C4-2B (cell line): ENCODE measurements at regions not wholly inside any gene's neighbourhood (a gene's known extent, or its start where the extent isn't known, plus 50 kb on each side); places are given as distances from the start of the nearest gene placed in this dataset.

Experiments used
- ZFX ChIP-seq: fragments of 450-650 bp; IDR thresholded peaks from 2 replicates; pipeline ENCODE4 v1.6.1; 2017
- TF ChIP-seq, protein P1 (sequence below): fragments of 450-650 bp; conservative IDR thresholded peaks from 2 replicates; pipeline ENCODE4 v1.5.1; 2017; ENCODE audit warnings: mild to moderate bottlenecking

DNA sequence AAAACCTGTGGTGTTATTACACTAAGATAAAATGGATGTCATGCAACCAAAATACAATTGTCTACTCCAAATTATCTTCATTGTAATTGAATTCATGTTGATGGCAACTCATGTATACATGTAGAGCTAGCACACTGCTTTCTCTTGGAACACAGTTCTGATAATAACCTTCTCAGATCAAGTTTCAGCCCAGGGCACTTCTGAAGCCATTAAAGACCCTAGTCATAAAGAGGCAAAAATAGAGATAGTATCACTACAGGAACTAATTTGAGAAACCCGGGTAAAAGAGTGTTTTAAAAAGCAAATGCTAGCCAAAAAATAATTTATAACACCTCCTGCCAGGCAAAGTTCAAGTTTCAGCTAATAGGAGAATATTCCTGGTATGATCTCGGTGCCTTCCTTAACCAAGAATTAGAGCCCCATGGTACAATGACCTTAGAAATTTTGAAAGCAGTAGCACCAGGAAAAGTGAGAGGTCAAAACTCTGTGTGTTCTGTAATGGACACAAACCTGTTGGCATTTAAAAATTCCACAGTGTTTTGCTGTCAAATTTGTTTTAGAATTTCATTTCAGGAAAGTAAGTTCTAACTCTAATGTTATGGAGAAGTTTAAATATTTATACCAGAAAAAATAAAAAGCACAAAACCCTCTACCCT lies 105.0 kb upstream of the FRMD6 start:
- TF ChIP-seq, protein P1, sequence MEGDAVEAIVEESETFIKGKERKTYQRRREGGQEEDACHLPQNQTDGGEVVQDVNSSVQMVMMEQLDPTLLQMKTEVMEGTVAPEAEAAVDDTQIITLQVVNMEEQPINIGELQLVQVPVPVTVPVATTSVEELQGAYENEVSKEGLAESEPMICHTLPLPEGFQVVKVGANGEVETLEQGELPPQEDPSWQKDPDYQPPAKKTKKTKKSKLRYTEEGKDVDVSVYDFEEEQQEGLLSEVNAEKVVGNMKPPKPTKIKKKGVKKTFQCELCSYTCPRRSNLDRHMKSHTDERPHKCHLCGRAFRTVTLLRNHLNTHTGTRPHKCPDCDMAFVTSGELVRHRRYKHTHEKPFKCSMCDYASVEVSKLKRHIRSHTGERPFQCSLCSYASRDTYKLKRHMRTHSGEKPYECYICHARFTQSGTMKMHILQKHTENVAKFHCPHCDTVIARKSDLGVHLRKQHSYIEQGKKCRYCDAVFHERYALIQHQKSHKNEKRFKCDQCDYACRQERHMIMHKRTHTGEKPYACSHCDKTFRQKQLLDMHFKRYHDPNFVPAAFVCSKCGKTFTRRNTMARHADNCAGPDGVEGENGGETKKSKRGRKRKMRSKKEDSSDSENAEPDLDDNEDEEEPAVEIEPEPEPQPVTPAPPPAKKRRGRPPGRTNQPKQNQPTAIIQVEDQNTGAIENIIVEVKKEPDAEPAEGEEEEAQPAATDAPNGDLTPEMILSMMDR = no peak
- no peak for TF ChIP-seq ZFX
